AG10803 (cell line): ENCODE measurements at regions not wholly inside any gene's neighbourhood (a gene's known extent, or its start where the extent isn't known, plus 50 kb on each side); places are given as distances from the start of the nearest gene placed in this dataset.

ENCODE experiments used
- DNase-seq: peaks from one replicate; pipeline ENCODE4 v3.0.0; 2010; ENCODE audit warnings: low read depth
- H3K4me3 ChIP-seq: 2 replicates; pipeline ENCODE4 v1.5.1; 2011; ENCODE audit warnings: mild to moderate bottlenecking, low read length, control low read depth
- CTCF ChIP-seq: conservative IDR thresholded peaks from 2 replicates; pipeline ENCODE4 v1.5.1; 2011; ENCODE audit warnings: mild to moderate bottlenecking, low read length, control low read depth, inconsistent platforms

- TF ChIP-seq CTCF = no peak
- no peak for DNase-seq
- H3K4me3 ChIP-seq = no peak overlapping the region
These were observed 234.3 kb upstream of the CIBAR2 start for GRCh38 chr16:85346404-85347212.

GRCh38 chr16:85347213-85347591 is 234.9 kb upstream of the CIBAR2 start:
- no peak for DNase-seq
- no peak overlapping the region for H3K4me3 ChIP-seq
- TF ChIP-seq CTCF = peak; percentile 42

- H3K4me3 ChIP-seq = no peak overlapping the region
- no peak for DNase-seq
- TF ChIP-seq CTCF = no peak
These were observed 236.0 kb upstream of the CIBAR2 start for GRCh38 chr16:85348065-85348840.

- TF ChIP-seq CTCF = no peak
- no peak overlapping the region for H3K4me3 ChIP-seq
- no peak for DNase-seq
These were observed 236.7 kb upstream of the CIBAR2 start for GRCh38 chr16:85348911-85349334.

- H3K4me3 ChIP-seq = no peak overlapping the region
- DNase-seq = no peak
- TF ChIP-seq CTCF = no peak
These were observed 237.3 kb upstream of the CIBAR2 start for GRCh38 chr16:85349365-85350145.

GRCh38 chr16:85350146-85350728 is 238.0 kb upstream of the CIBAR2 start:
- no peak for DNase-seq
- H3K4me3 ChIP-seq = no peak overlapping the region
- no peak for TF ChIP-seq CTCF
